T-helper 17 cell (primary cell): ENCODE measurements at regions not wholly inside any gene's neighbourhood (a gene's known extent, or its start where the extent isn't known, plus 50 kb on each side); places are given as distances from the start of the nearest gene placed in this dataset.

Experiments used
- ATAC-seq: fragments of 150-1000 bp; cut with Tn5 transposase; 2 replicates; pipeline ENCODE4 v1.10.0; 2021; ENCODE audit warnings: mild to moderate bottlenecking, moderate library complexity
- DNase-seq, 3 donors: peaks; one replicate each; pipeline versions ENCODE4 v3.0.0 to v3.0.0-alpha.2; 2020 to 2021
- H3K9me3 ChIP-seq: one replicate; pipeline ENCODE4 v1.7.0; 2013; ENCODE audit warnings: low read length, mild to moderate bottlenecking; ENCODE audit not compliant: control insufficient read depth, poor library complexity, severe bottlenecking
- H3K27ac Mint-ChIP-seq: one replicate; pipeline ENCODE4 v1.8.0; 2022; ENCODE audit warnings: mild to moderate bottlenecking, moderate library complexity, mixed read lengths
- H3K27me3 Mint-ChIP-seq: one replicate; pipeline ENCODE4 v1.8.0; 2022; ENCODE audit warnings: mixed read lengths
- H3K36me3 Mint-ChIP-seq: one replicate; pipeline ENCODE4 v1.8.0; 2022; ENCODE audit warnings: low read depth, mixed read lengths
- H3K4me1 Mint-ChIP-seq: one replicate; pipeline ENCODE4 v1.8.0; 2022; ENCODE audit warnings: mild to moderate bottlenecking, mixed read lengths
- H3K4me3 Mint-ChIP-seq: one replicate; pipeline ENCODE4 v1.8.0; 2022; ENCODE audit warnings: mild to moderate bottlenecking, moderate library complexity, mixed read lengths

- Mint-ChIP-seq H3K27me3 (no peaks in the 10 kb centered on the region), H3K4me3 (no peak overlapping the region), H3K4me1 (no peaks in the 10 kb centered on the region), H3K27ac (no peak overlapping the region), H3K36me3 (no peaks in the 10 kb centered on the region)
- no peak for DNase-seq
- ATAC-seq = no peak
- no peaks in the 10 kb centered on the region for H3K9me3 ChIP-seq
Observed at GRCh38 chr1:191588905-191589304, 569.4 kb upstream of the RGS18 start.

- H3K27ac Mint-ChIP-seq = no peak overlapping the region
- DNase-seq (no peak), ATAC-seq (no peak)
- H3K36me3 Mint-ChIP-seq = no peaks in the 10 kb centered on the region
- no peaks in the 10 kb centered on the region for H3K9me3 ChIP-seq
- no peaks in the 10 kb centered on the region for H3K27me3 Mint-ChIP-seq
- no peak overlapping the region for H3K4me3 Mint-ChIP-seq
- no peaks in the 10 kb centered on the region for H3K4me1 Mint-ChIP-seq
Observed at GRCh38 chr1:191589536-191589935, 568.7 kb upstream of the RGS18 start.

- H3K27ac Mint-ChIP-seq = no peak overlapping the region
- DNase-seq = no peak
- no peaks in the 10 kb centered on the region for H3K9me3 ChIP-seq
- no peaks in the 10 kb centered on the region for H3K27me3 Mint-ChIP-seq
- H3K4me1 Mint-ChIP-seq = no peaks in the 10 kb centered on the region
- H3K4me3 Mint-ChIP-seq = no peak overlapping the region
- no peaks in the 10 kb centered on the region for H3K36me3 Mint-ChIP-seq
- no peak for ATAC-seq
Observed at GRCh38 chr1:191590578-191590977, 567.7 kb upstream of the RGS18 start.

- Mint-ChIP-seq H3K4me1 (no peaks in the 10 kb centered on the region), H3K27me3 (no peaks in the 10 kb centered on the region), H3K27ac (no peak overlapping the region), H3K36me3 (no peaks in the 10 kb centered on the region), H3K4me3 (peak overlapping the region; percentile 8)
- H3K9me3 ChIP-seq = no peaks in the 10 kb centered on the region
- no peak for DNase-seq
- no peak for ATAC-seq
Observed at GRCh38 chr1:191592039-191592438, 566.2 kb upstream of the RGS18 start.

GRCh38 chr1:191592907-191593306 is 565.4 kb upstream of the RGS18 start:
- ATAC-seq (no peak), DNase-seq (no peak)
- Mint-ChIP-seq H3K36me3 (no peaks in the 10 kb centered on the region), H3K4me3 (no peak overlapping the region), H3K4me1 (no peaks in the 10 kb centered on the region), H3K27ac (no peak overlapping the region), H3K27me3 (no peaks in the 10 kb centered on the region)
- no peaks in the 10 kb centered on the region for H3K9me3 ChIP-seq

- ATAC-seq (no peak), DNase-seq (no peak)
- H3K9me3 ChIP-seq = no peaks in the 10 kb centered on the region
- Mint-ChIP-seq H3K4me3 (no peak overlapping the region), H3K4me1 (no peaks in the 10 kb centered on the region), H3K27me3 (no peaks in the 10 kb centered on the region), H3K27ac (no peak overlapping the region), H3K36me3 (no peaks in the 10 kb centered on the region)
Observed at GRCh38 chr1:191595170-191595569, 563.1 kb upstream of the RGS18 start.

GRCh38 chr1:191608367-191608766 is 549.9 kb upstream of the RGS18 start:
- no peak for ATAC-seq
- no peaks in the 10 kb centered on the region for H3K9me3 ChIP-seq
- Mint-ChIP-seq H3K27ac (no peak overlapping the region), H3K4me1 (no peaks in the 10 kb centered on the region), H3K36me3 (no peaks in the 10 kb centered on the region), H3K4me3 (no peak overlapping the region), H3K27me3 (no peaks in the 10 kb centered on the region)
- DNase-seq = no peak

- Mint-ChIP-seq H3K4me3 (no peak overlapping the region), H3K4me1 (no peaks in the 10 kb centered on the region), H3K36me3 (no peaks in the 10 kb centered on the region), H3K27me3 (no peaks in the 10 kb centered on the region), H3K27ac (no peak overlapping the region)
- no peak for ATAC-seq
- no peak for DNase-seq
- H3K9me3 ChIP-seq = no peaks in the 10 kb centered on the region
Observed at GRCh38 chr1:191609305-191609704, 549.0 kb upstream of the RGS18 start.

GRCh38 chr1:191615101-191615821 is 543.0 kb upstream of the RGS18 start:
- H3K27ac Mint-ChIP-seq = no peak overlapping the region
- H3K9me3 ChIP-seq = no peaks in the 10 kb centered on the region
- H3K36me3 Mint-ChIP-seq = no peaks in the 10 kb centered on the region
- H3K4me1 Mint-ChIP-seq = no peaks in the 10 kb centered on the region
- no peaks in the 10 kb centered on the region for H3K27me3 Mint-ChIP-seq
- DNase-seq = no peak
- no peak for ATAC-seq
- no peak overlapping the region for H3K4me3 Mint-ChIP-seq

GRCh38 chr1:191618181-191618580 is 540.1 kb upstream of the RGS18 start:
- H3K36me3 Mint-ChIP-seq = no peaks in the 10 kb centered on the region
- no peak for ATAC-seq
- H3K27me3 Mint-ChIP-seq = no peaks in the 10 kb centered on the region
- DNase-seq = no peak
- H3K27ac Mint-ChIP-seq = no peak overlapping the region
- no peaks in the 10 kb centered on the region for H3K4me1 Mint-ChIP-seq
- H3K9me3 ChIP-seq = no peaks in the 10 kb centered on the region
- H3K4me3 Mint-ChIP-seq = no peak overlapping the region

- DNase-seq = no peak
- Mint-ChIP-seq H3K36me3 (no peaks in the 10 kb centered on the region), H3K27ac (no peak overlapping the region), H3K4me3 (no peak overlapping the region), H3K4me1 (no peaks in the 10 kb centered on the region), H3K27me3 (no peaks in the 10 kb centered on the region)
- no peaks in the 10 kb centered on the region for H3K9me3 ChIP-seq
- no peak for ATAC-seq
Observed at GRCh38 chr1:191620883-191621282, 537.4 kb upstream of the RGS18 start.

- Mint-ChIP-seq H3K4me3 (no peak overlapping the region), H3K27me3 (no peaks in the 10 kb centered on the region), H3K4me1 (no peaks in the 10 kb centered on the region), H3K36me3 (no peaks in the 10 kb centered on the region), H3K27ac (no peak overlapping the region)
- no peaks in the 10 kb centered on the region for H3K9me3 ChIP-seq
- ATAC-seq (no peak), DNase-seq (no peak)
Observed at GRCh38 chr1:191624044-191624443, 534.2 kb upstream of the RGS18 start.

- ATAC-seq (no peak), DNase-seq (no peak)
- Mint-ChIP-seq H3K4me3 (no peak overlapping the region), H3K4me1 (no peaks in the 10 kb centered on the region), H3K27ac (no peak overlapping the region), H3K27me3 (no peaks in the 10 kb centered on the region), H3K36me3 (no peaks in the 10 kb centered on the region)
- no peaks in the 10 kb centered on the region for H3K9me3 ChIP-seq
Observed at GRCh38 chr1:191629836-191630235, 528.4 kb upstream of the RGS18 start.

GRCh38 chr1:191634801-191635508 is 523.3 kb upstream of the RGS18 start:
- no peaks in the 10 kb centered on the region for H3K4me1 Mint-ChIP-seq
- ATAC-seq (no peak), DNase-seq (no peak)
- no peaks in the 10 kb centered on the region for H3K9me3 ChIP-seq
- H3K36me3 Mint-ChIP-seq = no peaks in the 10 kb centered on the region
- no peak overlapping the region for H3K27ac Mint-ChIP-seq
- no peak overlapping the region for H3K4me3 Mint-ChIP-seq
- H3K27me3 Mint-ChIP-seq = no peaks in the 10 kb centered on the region
